Breast epithelium (tissue), 3 donors: ENCODE measurements at regions not wholly inside any gene's neighbourhood (a gene's known extent, or its start where the extent isn't known, plus 50 kb on each side); places are given as distances from the start of the nearest gene placed in this dataset.

ENCODE experiments used
- CTCF ChIP-seq, 3 donors: fragments of 450-650 bp; IDR thresholded peaks; one replicate each; pipeline ENCODE4 v1.5.1; 2016 to 2017; ENCODE audit warnings: antibody characterized with exemption in 3 of 3, mild to moderate bottlenecking in 3 of 3, moderate library complexity in 3 of 3
- POLR2AphosphoS5 ChIP-seq, 3 donors: sonication (generic); formaldehyde crosslinking; IDR thresholded peaks; one replicate each; pipeline ENCODE4 v1.6.1; 2017; ENCODE audit warnings: antibody characterized with exemption in 3 of 3

GRCh38 chr5:68830377-68830898, 263.4 kb upstream of the SLC30A5 start:
- TF ChIP-seq CTCF (IDR thresholded peaks at IDR 0.05), result no peak
- TF ChIP-seq POLR2AphosphoS5 (IDR thresholded peaks at IDR 0.05), result no peak
